WTC11 (cell line): ENCODE measurements at regions not wholly inside any gene's neighbourhood (a gene's known extent, or its start where the extent isn't known, plus 50 kb on each side); places are given as distances from the start of the nearest gene placed in this dataset.

Source experiments
- ATAC-seq: fragments of 200-7000 bp; cut with Tn5 transposase; 2 replicates; pipeline ENCODE4 v1.10.0; 2021; ENCODE audit warnings: mild to moderate bottlenecking, moderate library complexity
- CTCF ChIA-PET: fragments of 300-600 bp; sonication (Branson Sonifier 250); formaldehyde crosslinking; loops from one replicate; lab custom pipeline; 2021; ENCODE audit warnings: antibody characterized with exemption; lab: Charles Lee
- POLR2A ChIA-PET: fragments of 350-600 bp; sonication (Branson Sonifier 250); formaldehyde crosslinking; loops from one replicate; lab custom pipeline; 2021; ENCODE audit warnings: antibody characterized with exemption; lab: Charles Lee
- DNase-seq: peaks from one replicate; pipeline ENCODE4 v3.0.0; 2021; ENCODE audit warnings: low spot score
- H3K27ac Mint-ChIP-seq: 2 replicates; pipeline ENCODE4 v1.8.0; 2021; ENCODE audit warnings: mixed read lengths
- H3K27me3 Mint-ChIP-seq: 2 replicates; pipeline ENCODE4 v1.8.0; 2021; ENCODE audit warnings: low read depth, mild to moderate bottlenecking, moderate library complexity, mixed read lengths
- H3K36me3 Mint-ChIP-seq: 2 replicates; pipeline ENCODE4 v1.8.0; 2021; ENCODE audit warnings: mixed read lengths
- H3K4me1 Mint-ChIP-seq: 2 replicates; pipeline ENCODE4 v1.8.0; 2022; ENCODE audit warnings: mixed read lengths
- H3K4me3 Mint-ChIP-seq: 2 replicates; pipeline ENCODE4 v1.8.0; 2021; ENCODE audit warnings: mild to moderate bottlenecking, moderate library complexity, mixed read lengths
- H3K9me3 Mint-ChIP-seq: 2 replicates; pipeline ENCODE4 v1.8.0; 2021; ENCODE audit warnings: mixed read lengths
- CREB1 ChIP-seq: sonication (generic); formaldehyde crosslinking; IDR thresholded peaks from 2 replicates; pipeline ENCODE4 v1.8.0; 2023; ENCODE audit warnings: mild to moderate bottlenecking, missing genetic modification reagents
- KAT7 ChIP-seq: sonication (generic); formaldehyde crosslinking; IDR thresholded peaks from 2 replicates; pipeline ENCODE4 v1.8.1; 2023; ENCODE audit warnings: missing genetic modification reagents, mild to moderate bottlenecking, borderline replicate concordance
- MXD4 ChIP-seq: fragments of 250-450 bp; sonication (Bioruptor Pico); IDR thresholded peaks from 2 replicates; pipeline ENCODE4 v1.8.0; 2021; ENCODE audit warnings: mild to moderate bottlenecking, moderate library complexity, borderline replicate concordance
- NFE2L1 ChIP-seq: sonication (generic); formaldehyde crosslinking; IDR thresholded peaks from 2 replicates; pipeline ENCODE4 v1.8.1; 2023; ENCODE audit warnings: missing genetic modification reagents
- SOX15 ChIP-seq: fragments of 250-450 bp; sonication (Bioruptor Pico); IDR thresholded peaks from 2 replicates; pipeline ENCODE4 v1.9.0; 2021; ENCODE audit warnings: mild to moderate bottlenecking
- TEAD1 ChIP-seq: sonication (generic); formaldehyde crosslinking; IDR thresholded peaks from 2 replicates; pipeline ENCODE4 v1.8.0; 2022; ENCODE audit warnings: mild to moderate bottlenecking, missing genetic modification reagents
- TP53 ChIP-seq: sonication (generic); formaldehyde crosslinking; IDR thresholded peaks from 2 replicates; pipeline ENCODE4 v1.8.1; 2023; ENCODE audit warnings: mild to moderate bottlenecking, missing genetic modification reagents
- ZNF396 ChIP-seq: fragments of 250-450 bp; sonication (Bioruptor Pico); IDR thresholded peaks from 2 replicates; pipeline ENCODE4 v1.8.0; 2021; ENCODE audit warnings: mild to moderate bottlenecking, moderate library complexity, borderline replicate concordance
- ZNF416 ChIP-seq: fragments of 250-450 bp; sonication (Bioruptor Pico); IDR thresholded peaks from 2 replicates; pipeline ENCODE4 v1.9.0; 2021; ENCODE audit warnings: mild to moderate bottlenecking, inconsistent platforms
- TF ChIP-seq, protein P1 (sequence below): fragments of 250-450 bp; sonication (Bioruptor Pico); IDR thresholded peaks from 2 replicates; pipeline ENCODE4 v1.9.0; 2021; ENCODE audit warnings: mild to moderate bottlenecking
- TF ChIP-seq, protein P2 (sequence below): sonication (generic); formaldehyde crosslinking; IDR thresholded peaks from 2 replicates; pipeline ENCODE4 v1.8.1; 2022; ENCODE audit warnings: low read depth, missing genetic modification reagents, borderline replicate concordance
- TF ChIP-seq, protein P3 (sequence below): fragments of 250-450 bp; sonication (Bioruptor Pico); IDR thresholded peaks from 2 replicates; pipeline ENCODE4 v1.9.0; 2021; ENCODE audit warnings: mild to moderate bottlenecking
- TF ChIP-seq, protein P4 (sequence below): sonication (generic); formaldehyde crosslinking; IDR thresholded peaks from 2 replicates; pipeline ENCODE4 v1.8.0; 2022; ENCODE audit warnings: mild to moderate bottlenecking, missing genetic modification reagents
- TF ChIP-seq, protein P5 (sequence below): sonication (generic); formaldehyde crosslinking; IDR thresholded peaks from 2 replicates; pipeline ENCODE4 v1.8.1; 2023; ENCODE audit warnings: mild to moderate bottlenecking, missing genetic modification reagents, moderate library complexity
- TF ChIP-seq, protein P6 (sequence below): sonication (generic); formaldehyde crosslinking; IDR thresholded peaks from 2 replicates; pipeline ENCODE4 v1.8.0; 2023; ENCODE audit warnings: missing genetic modification reagents
- TF ChIP-seq, protein P7 (sequence below): sonication (generic); formaldehyde crosslinking; IDR thresholded peaks from 2 replicates; pipeline ENCODE4 v1.8.1; 2023; ENCODE audit warnings: mild to moderate bottlenecking, missing genetic modification reagents, borderline replicate concordance
- TF ChIP-seq, protein P8 (sequence below): sonication (generic); formaldehyde crosslinking; IDR thresholded peaks from 2 replicates; pipeline ENCODE4 v1.8.1; 2023; ENCODE audit warnings: mild to moderate bottlenecking, missing genetic modification reagents

DNA sequence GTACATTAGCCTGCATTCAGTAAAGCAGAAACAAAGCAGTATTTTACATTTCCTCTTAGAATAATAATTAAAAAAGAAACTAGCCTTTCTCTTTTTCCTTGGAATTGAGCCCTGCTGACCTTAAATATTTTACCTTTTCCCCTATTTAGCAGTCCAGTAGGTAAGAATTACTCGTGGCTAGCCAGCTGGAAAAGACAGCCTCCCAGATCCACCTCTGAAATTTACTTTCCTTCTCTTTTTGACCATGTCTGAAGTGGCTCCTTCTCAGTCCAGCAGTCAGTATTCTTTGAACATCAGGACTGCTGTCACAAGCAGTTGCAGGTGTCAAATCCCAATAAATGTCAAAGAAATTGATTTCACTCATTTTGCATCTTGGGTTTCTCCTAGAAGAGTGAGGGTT, 311.5 kb upstream of the DCBLD2 start (continued):
- no peak for TF ChIP-seq ZNF396 (CRISPR knock-in tag)
- no peak for TF ChIP-seq NFE2L1
- no peak for TF ChIP-seq MXD4 (CRISPR knock-in tag)
- TF ChIP-seq, protein P1, sequence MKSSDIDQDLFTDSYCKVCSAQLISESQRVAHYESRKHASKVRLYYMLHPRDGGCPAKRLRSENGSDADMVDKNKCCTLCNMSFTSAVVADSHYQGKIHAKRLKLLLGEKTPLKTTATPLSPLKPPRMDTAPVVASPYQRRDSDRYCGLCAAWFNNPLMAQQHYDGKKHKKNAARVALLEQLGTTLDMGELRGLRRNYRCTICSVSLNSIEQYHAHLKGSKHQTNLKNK (CRISPR knock-in tag) = no peak
- TF ChIP-seq TP53 (CRISPR knock-in tag) = no peak
- TF ChIP-seq TEAD1 (CRISPR knock-in tag) = no peak
- TF ChIP-seq CREB1 (CRISPR knock-in tag) = no peak
- no peak for TF ChIP-seq KAT7 (CRISPR knock-in tag)
- TF ChIP-seq, all 79 proteins: peak for 0

DNA sequence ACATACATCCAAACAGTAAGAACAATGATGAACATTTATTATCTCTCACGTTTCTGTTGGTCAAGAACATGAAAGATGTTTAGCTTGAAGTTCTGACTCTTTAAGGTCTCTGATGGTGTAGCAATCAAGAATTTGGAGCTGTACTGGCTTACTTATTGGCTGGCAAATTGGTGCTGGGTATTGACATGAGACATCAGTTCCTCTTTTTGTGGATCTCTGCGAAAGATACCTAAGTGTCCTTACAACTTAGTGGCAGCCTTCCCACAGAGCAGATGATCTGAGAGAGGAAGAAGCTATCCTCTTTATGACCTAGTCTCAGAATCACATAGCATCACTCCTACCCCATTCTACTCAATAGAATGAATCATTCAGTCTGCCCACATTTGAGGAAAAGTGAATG, 309.8 kb upstream of the DCBLD2 start:
- DNase-seq = no peak
- TF ChIP-seq, protein P2, sequence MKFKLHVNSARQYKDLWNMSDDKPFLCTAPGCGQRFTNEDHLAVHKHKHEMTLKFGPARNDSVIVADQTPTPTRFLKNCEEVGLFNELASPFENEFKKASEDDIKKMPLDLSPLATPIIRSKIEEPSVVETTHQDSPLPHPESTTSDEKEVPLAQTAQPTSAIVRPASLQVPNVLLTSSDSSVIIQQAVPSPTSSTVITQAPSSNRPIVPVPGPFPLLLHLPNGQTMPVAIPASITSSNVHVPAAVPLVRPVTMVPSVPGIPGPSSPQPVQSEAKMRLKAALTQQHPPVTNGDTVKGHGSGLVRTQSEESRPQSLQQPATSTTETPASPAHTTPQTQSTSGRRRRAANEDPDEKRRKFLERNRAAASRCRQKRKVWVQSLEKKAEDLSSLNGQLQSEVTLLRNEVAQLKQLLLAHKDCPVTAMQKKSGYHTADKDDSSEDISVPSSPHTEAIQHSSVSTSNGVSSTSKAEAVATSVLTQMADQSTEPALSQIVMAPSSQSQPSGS = no peak
- ChIA-PET CTCF (interaction anchor here (2.6 kb wide), 1 partner anchor 38 kb away, joined by 7 read pairs; no protein-coding TSS in a partner anchor), POLR2A (no interaction called here)
- Mint-ChIP-seq H3K27me3 (no peaks in the 10 kb centered on the region), H3K9me3 (peaks cover 24% of the 10 kb centered on the region), H3K4me3 (no peak overlapping the region), H3K27ac (no peak overlapping the region), H3K36me3 (no peaks in the 10 kb centered on the region; the same call in 1 of the 2 replicates), H3K4me1 (peaks cover 7% of the 10 kb centered on the region)
- ATAC-seq = no peak

DNA sequence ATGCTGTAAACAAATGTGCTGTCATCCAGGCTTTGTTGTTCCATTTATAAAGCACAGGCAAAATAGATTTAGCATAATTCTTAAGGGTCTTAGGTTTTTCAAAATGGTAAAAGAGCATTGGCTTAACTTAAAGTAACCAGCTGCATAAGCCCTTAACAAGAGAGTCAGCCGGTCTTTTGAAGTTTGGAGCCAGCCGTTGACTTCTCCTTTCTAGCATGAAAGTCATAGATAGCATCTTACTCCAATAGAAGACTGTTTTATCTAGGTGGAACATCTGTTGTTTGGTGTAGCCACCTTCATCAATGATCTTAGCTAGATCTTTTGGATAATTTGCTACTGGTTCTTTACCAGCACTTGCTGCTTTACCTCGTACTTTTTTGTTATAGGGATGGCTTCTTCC, 297.5 kb upstream of the DCBLD2 start:
- Mint-ChIP-seq H3K4me3 (no peak overlapping the region), H3K27ac (no peak overlapping the region), H3K9me3 (0 out of 2 replicates have a peak, but pooled peaks cover 3% of the 10 kb centered on the region), H3K4me1 (no peaks in the 10 kb centered on the region), H3K36me3 (no peaks in the 10 kb centered on the region), H3K27me3 (no peaks in the 10 kb centered on the region)
- TF ChIP-seq, protein P3, sequence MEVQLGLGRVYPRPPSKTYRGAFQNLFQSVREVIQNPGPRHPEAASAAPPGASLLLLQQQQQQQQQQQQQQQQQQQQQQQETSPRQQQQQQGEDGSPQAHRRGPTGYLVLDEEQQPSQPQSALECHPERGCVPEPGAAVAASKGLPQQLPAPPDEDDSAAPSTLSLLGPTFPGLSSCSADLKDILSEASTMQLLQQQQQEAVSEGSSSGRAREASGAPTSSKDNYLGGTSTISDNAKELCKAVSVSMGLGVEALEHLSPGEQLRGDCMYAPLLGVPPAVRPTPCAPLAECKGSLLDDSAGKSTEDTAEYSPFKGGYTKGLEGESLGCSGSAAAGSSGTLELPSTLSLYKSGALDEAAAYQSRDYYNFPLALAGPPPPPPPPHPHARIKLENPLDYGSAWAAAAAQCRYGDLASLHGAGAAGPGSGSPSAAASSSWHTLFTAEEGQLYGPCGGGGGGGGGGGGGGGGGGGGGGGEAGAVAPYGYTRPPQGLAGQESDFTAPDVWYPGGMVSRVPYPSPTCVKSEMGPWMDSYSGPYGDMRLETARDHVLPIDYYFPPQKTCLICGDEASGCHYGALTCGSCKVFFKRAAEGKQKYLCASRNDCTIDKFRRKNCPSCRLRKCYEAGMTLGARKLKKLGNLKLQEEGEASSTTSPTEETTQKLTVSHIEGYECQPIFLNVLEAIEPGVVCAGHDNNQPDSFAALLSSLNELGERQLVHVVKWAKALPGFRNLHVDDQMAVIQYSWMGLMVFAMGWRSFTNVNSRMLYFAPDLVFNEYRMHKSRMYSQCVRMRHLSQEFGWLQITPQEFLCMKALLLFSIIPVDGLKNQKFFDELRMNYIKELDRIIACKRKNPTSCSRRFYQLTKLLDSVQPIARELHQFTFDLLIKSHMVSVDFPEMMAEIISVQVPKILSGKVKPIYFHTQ = no peak
- TF ChIP-seq, protein P4, sequence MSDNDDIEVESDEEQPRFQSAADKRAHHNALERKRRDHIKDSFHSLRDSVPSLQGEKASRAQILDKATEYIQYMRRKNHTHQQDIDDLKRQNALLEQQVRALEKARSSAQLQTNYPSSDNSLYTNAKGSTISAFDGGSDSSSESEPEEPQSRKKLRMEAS = no peak
- ATAC-seq (no peak), DNase-seq (no peak)
- ChIA-PET CTCF (interaction anchor here (1.7 kb wide), 1 partner anchor 26 kb away, joined by 5 read pairs; no protein-coding TSS in a partner anchor), POLR2A (interaction anchor here (0.7 kb wide), 1 partner anchor 11 kb away, joined by 3 read pairs; no protein-coding TSS in a partner anchor)

DNA sequence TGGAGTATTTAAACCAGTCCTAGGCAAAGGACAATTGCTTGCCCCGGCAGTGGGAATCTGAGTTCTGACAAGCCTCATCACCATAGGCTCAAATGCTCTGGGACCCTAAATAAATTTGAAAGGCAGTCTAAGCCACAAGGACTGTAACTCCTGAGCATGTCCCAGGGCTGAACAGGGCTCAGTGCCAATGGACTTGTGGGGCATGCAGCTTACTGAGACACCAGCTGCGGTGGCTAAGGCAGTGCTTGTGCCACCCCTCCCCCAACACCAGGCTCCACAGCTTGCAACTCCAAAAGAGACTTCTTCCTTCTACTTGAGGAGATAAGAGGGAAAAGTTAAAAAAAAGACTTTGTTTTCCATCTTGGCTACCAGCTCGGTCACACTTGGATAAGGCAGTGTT, 289.7 kb upstream of the DCBLD2 start:
- H3K27me3 Mint-ChIP-seq = no peaks in the 10 kb centered on the region
- H3K4me1 Mint-ChIP-seq = 0 out of 2 replicates have a peak, but pooled peaks cover 3% of the 10 kb centered on the region
- no peak overlapping the region for H3K27ac Mint-ChIP-seq
- H3K4me3 Mint-ChIP-seq = no peak overlapping the region
- no peaks in the 10 kb centered on the region for H3K36me3 Mint-ChIP-seq
- ATAC-seq (peak; percentile 28; the same call in 1 of the 2 replicates), DNase-seq (no peak)
- POLR2A ChIA-PET = no interaction called here
- H3K9me3 Mint-ChIP-seq = no peaks in the 10 kb centered on the region
- CTCF ChIA-PET = interaction anchor here (1.4 kb wide), 1 partner anchor 18 kb away, joined by 8 read pairs; no protein-coding TSS in a partner anchor
- TF ChIP-seq SOX15 (CRISPR knock-in tag) = no peak
- TF ChIP-seq, protein P5, sequence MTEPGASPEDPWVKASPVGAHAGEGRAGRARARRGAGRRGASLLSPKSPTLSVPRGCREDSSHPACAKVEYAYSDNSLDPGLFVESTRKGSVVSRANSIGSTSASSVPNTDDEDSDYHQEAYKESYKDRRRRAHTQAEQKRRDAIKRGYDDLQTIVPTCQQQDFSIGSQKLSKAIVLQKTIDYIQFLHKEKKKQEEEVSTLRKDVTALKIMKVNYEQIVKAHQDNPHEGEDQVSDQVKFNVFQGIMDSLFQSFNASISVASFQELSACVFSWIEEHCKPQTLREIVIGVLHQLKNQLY (CRISPR knock-in tag) = no peak
- TF ChIP-seq, protein P6, sequence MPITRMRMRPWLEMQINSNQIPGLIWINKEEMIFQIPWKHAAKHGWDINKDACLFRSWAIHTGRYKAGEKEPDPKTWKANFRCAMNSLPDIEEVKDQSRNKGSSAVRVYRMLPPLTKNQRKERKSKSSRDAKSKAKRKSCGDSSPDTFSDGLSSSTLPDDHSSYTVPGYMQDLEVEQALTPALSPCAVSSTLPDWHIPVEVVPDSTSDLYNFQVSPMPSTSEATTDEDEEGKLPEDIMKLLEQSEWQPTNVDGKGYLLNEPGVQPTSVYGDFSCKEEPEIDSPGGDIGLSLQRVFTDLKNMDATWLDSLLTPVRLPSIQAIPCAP (CRISPR knock-in tag) = no peak
- TF ChIP-seq ZNF416 (CRISPR knock-in tag) = no peak
- TF ChIP-seq, protein P7, sequence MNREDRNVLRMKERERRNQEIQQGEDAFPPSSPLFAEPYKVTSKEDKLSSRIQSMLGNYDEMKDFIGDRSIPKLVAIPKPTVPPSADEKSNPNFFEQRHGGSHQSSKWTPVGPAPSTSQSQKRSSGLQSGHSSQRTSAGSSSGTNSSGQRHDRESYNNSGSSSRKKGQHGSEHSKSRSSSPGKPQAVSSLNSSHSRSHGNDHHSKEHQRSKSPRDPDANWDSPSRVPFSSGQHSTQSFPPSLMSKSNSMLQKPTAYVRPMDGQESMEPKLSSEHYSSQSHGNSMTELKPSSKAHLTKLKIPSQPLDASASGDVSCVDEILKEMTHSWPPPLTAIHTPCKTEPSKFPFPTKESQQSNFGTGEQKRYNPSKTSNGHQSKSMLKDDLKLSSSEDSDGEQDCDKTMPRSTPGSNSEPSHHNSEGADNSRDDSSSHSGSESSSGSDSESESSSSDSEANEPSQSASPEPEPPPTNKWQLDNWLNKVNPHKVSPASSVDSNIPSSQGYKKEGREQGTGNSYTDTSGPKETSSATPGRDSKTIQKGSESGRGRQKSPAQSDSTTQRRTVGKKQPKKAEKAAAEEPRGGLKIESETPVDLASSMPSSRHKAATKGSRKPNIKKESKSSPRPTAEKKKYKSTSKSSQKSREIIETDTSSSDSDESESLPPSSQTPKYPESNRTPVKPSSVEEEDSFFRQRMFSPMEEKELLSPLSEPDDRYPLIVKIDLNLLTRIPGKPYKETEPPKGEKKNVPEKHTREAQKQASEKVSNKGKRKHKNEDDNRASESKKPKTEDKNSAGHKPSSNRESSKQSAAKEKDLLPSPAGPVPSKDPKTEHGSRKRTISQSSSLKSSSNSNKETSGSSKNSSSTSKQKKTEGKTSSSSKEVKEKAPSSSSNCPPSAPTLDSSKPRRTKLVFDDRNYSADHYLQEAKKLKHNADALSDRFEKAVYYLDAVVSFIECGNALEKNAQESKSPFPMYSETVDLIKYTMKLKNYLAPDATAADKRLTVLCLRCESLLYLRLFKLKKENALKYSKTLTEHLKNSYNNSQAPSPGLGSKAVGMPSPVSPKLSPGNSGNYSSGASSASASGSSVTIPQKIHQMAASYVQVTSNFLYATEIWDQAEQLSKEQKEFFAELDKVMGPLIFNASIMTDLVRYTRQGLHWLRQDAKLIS (CRISPR knock-in tag) = no peak
- no peak for TF ChIP-seq TP53 (CRISPR knock-in tag)
- TF ChIP-seq, protein P8, sequence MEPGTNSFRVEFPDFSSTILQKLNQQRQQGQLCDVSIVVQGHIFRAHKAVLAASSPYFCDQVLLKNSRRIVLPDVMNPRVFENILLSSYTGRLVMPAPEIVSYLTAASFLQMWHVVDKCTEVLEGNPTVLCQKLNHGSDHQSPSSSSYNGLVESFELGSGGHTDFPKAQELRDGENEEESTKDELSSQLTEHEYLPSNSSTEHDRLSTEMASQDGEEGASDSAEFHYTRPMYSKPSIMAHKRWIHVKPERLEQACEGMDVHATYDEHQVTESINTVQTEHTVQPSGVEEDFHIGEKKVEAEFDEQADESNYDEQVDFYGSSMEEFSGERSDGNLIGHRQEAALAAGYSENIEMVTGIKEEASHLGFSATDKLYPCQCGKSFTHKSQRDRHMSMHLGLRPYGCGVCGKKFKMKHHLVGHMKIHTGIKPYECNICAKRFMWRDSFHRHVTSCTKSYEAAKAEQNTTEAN (CRISPR knock-in tag) = no peak
